GM12865 (cell line): ENCODE measurements at regions not wholly inside any gene's neighbourhood (a gene's known extent, or its start where the extent isn't known, plus 50 kb on each side); places are given as distances from the start of the nearest gene placed in this dataset.

Source experiments
- DNase-seq: peaks from one replicate; pipeline ENCODE4 v3.0.0; 2010; ENCODE audit warnings: low read depth
- H3K4me3 ChIP-seq: 2 replicates; pipeline ENCODE4 v1.5.1; 2011; ENCODE audit warnings: mild to moderate bottlenecking, low read depth, low read length, control low read depth
- CTCF ChIP-seq: IDR thresholded peaks from 2 replicates; pipeline ENCODE4 v1.5.1; 2011; ENCODE audit warnings: low read length, control low read depth, low read depth, inconsistent platforms; ENCODE audit not compliant: insufficient read depth; ENCODE audit errors: missing control alignments

- no peak for TF ChIP-seq CTCF
- H3K4me3 ChIP-seq: no peak overlapping the region
- DNase-seq: no peak
These were observed 72.6 kb upstream of the CPEB4 start for GRCh38 chr5:173815571-173815970.

- H3K4me3 ChIP-seq: no peak overlapping the region
- no peak for DNase-seq
- no peak for TF ChIP-seq CTCF
These were observed 71.4 kb upstream of the CPEB4 start for GRCh38 chr5:173816728-173817127.

GRCh38 chr5:173817561-173817960 lies 70.6 kb upstream of the CPEB4 start:
- no peak for DNase-seq
- TF ChIP-seq CTCF: no peak
- no peak overlapping the region for H3K4me3 ChIP-seq

GRCh38 chr5:173819521-173819920 lies 68.6 kb upstream of the CPEB4 start:
- no peak for DNase-seq
- TF ChIP-seq CTCF: no peak
- H3K4me3 ChIP-seq: no peak overlapping the region

- DNase-seq: no peak
- TF ChIP-seq CTCF: no peak
- no peak overlapping the region for H3K4me3 ChIP-seq
These were observed 64.9 kb upstream of the CPEB4 start for GRCh38 chr5:173823274-173823644.

- TF ChIP-seq CTCF: no peak
- DNase-seq: no peak
- no peak overlapping the region for H3K4me3 ChIP-seq
These were observed 64.2 kb upstream of the CPEB4 start for GRCh38 chr5:173823721-173824567.
